Muscle of back (tissue), 3 donors: ENCODE measurements at regions not wholly inside any gene's neighbourhood (a gene's known extent, or its start where the extent isn't known, plus 50 kb on each side); places are given as distances from the start of the nearest gene placed in this dataset.

Experiments used
- DNase-seq, 3 donors: peaks; one replicate each; pipeline versions ENCODE4 v3.0.0 to v3.0.0-alpha.2; 2013

GRCh38 chr9:120136696-120137095 is 443.3 kb downstream of the CDK5RAP2 start:
- DNase-seq = peak in 1 of 3 donors; percentile 22

- DNase-seq = no peak
Measured at GRCh38 chr9:120117081-120117480, 462.9 kb downstream of the CDK5RAP2 start.

- no peak for DNase-seq
Measured at GRCh38 chr9:120110520-120110919, 469.4 kb downstream of the CDK5RAP2 start.

GRCh38 chr9:120109242-120109641 is 470.7 kb downstream of the CDK5RAP2 start:
- DNase-seq = no peak

- DNase-seq = no peak
Measured at GRCh38 chr9:120107138-120107537, 472.8 kb downstream of the CDK5RAP2 start.

- no peak for DNase-seq
Measured at GRCh38 chr9:120104771-120105170, 475.2 kb downstream of the CDK5RAP2 start.

GRCh38 chr9:120100595-120100994 is 479.4 kb downstream of the CDK5RAP2 start:
- no peak for DNase-seq

- no peak for DNase-seq
Measured at GRCh38 chr9:120099065-120099464, 480.9 kb downstream of the CDK5RAP2 start.

- no peak for DNase-seq
Measured at GRCh38 chr9:120098584-120098983, 481.4 kb downstream of the CDK5RAP2 start.

- no peak for DNase-seq
Measured at GRCh38 chr9:120091206-120091605, 488.8 kb downstream of the CDK5RAP2 start.

- DNase-seq = no peak
Measured at GRCh38 chr9:120080849-120081248, 499.1 kb downstream of the CDK5RAP2 start.

- DNase-seq = no peak
Measured at GRCh38 chr9:120078112-120078511, 501.9 kb downstream of the CDK5RAP2 start.

GRCh38 chr9:120071760-120072159 is 508.2 kb downstream of the CDK5RAP2 start:
- no peak for DNase-seq

- no peak for DNase-seq
Measured at GRCh38 chr9:120066315-120066714, 513.7 kb downstream of the CDK5RAP2 start.

GRCh38 chr9:120065151-120065550 is 514.8 kb downstream of the CDK5RAP2 start:
- DNase-seq = no peak

- no peak for DNase-seq
Measured at GRCh38 chr9:120045011-120045410, 535.0 kb downstream of the CDK5RAP2 start.

GRCh38 chr9:120043448-120043847 is 536.5 kb downstream of the CDK5RAP2 start:
- peak in 1 of 3 donors; percentile 3 for DNase-seq

GRCh38 chr9:120040896-120041295 is 539.1 kb downstream of the CDK5RAP2 start:
- DNase-seq = no peak

- no peak for DNase-seq
Measured at GRCh38 chr9:120038342-120038741, 541.6 kb downstream of the CDK5RAP2 start.

- no peak for DNase-seq
Measured at GRCh38 chr9:120032639-120033038, 547.3 kb downstream of the CDK5RAP2 start.

GRCh38 chr9:120030847-120031246 is 549.1 kb downstream of the CDK5RAP2 start:
- no peak for DNase-seq

GRCh38 chr9:120018550-120018949 is 561.4 kb downstream of the CDK5RAP2 start:
- no peak for DNase-seq

- DNase-seq = no peak
Measured at GRCh38 chr9:120018037-120018436, 561.9 kb downstream of the CDK5RAP2 start.

- no peak for DNase-seq
Measured at GRCh38 chr9:120016231-120016630, 563.7 kb downstream of the CDK5RAP2 start.

- DNase-seq = no peak
Measured at GRCh38 chr9:120014796-120015195, 565.2 kb downstream of the CDK5RAP2 start.
